ENCODE measurements at regions not wholly inside any gene's neighbourhood (a gene's known extent, or its start where the extent isn't known, plus 50 kb on each side); places are given as distances from the start of the nearest gene placed in this dataset.

DNA sequence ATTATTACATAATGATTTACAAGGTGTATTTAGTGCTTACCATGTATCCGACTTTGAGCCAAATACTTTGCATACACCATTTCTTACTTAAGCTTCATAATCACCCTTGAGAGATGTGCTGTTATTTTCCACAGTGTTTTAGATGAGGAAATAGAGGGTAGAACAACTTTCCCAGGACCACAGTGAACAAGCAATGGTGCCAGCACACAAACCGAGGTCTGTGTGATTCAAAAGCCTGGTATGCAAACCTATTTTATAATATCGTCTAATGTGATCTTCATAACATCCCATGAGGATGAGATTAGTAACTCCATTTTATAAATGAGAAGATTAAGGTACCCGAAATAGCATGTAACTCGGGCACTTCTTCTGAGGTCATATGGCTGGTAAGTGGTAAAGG, 294.7 kb downstream of the NSG2 start:
- TF ChIP-seq ESRRG (CRISPR knock-in tag; IDR thresholded peaks at IDR 0.05) (no peak), ZNF70 (CRISPR knock-in tag; IDR thresholded peaks at IDR 0.05) (no peak), BACH2 (CRISPR knock-in tag; IDR thresholded peaks at IDR 0.05; ENCODE audit: borderline replicate concordance) (no peak), ZNF565 (CRISPR knock-in tag; conservative IDR thresholded peaks at IDR 0.05; ENCODE audit: low read depth) (no peak), ARNTL (CRISPR knock-in tag; IDR thresholded peaks at IDR 0.05; ENCODE audit: borderline replicate concordance, low read depth) (no peak)
- TF ChIP-seq, protein P1, sequence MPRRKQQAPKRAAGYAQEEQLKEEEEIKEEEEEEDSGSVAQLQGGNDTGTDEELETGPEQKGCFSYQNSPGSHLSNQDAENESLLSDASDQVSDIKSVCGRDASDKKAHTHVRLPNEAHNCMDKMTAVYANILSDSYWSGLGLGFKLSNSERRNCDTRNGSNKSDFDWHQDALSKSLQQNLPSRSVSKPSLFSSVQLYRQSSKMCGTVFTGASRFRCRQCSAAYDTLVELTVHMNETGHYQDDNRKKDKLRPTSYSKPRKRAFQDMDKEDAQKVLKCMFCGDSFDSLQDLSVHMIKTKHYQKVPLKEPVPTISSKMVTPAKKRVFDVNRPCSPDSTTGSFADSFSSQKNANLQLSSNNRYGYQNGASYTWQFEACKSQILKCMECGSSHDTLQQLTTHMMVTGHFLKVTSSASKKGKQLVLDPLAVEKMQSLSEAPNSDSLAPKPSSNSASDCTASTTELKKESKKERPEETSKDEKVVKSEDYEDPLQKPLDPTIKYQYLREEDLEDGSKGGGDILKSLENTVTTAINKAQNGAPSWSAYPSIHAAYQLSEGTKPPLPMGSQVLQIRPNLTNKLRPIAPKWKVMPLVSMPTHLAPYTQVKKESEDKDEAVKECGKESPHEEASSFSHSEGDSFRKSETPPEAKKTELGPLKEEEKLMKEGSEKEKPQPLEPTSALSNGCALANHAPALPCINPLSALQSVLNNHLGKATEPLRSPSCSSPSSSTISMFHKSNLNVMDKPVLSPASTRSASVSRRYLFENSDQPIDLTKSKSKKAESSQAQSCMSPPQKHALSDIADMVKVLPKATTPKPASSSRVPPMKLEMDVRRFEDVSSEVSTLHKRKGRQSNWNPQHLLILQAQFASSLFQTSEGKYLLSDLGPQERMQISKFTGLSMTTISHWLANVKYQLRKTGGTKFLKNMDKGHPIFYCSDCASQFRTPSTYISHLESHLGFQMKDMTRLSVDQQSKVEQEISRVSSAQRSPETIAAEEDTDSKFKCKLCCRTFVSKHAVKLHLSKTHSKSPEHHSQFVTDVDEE (CRISPR knock-in tag; IDR thresholded peaks at IDR 0.05): no peak
- TF ChIP-seq, protein P2, sequence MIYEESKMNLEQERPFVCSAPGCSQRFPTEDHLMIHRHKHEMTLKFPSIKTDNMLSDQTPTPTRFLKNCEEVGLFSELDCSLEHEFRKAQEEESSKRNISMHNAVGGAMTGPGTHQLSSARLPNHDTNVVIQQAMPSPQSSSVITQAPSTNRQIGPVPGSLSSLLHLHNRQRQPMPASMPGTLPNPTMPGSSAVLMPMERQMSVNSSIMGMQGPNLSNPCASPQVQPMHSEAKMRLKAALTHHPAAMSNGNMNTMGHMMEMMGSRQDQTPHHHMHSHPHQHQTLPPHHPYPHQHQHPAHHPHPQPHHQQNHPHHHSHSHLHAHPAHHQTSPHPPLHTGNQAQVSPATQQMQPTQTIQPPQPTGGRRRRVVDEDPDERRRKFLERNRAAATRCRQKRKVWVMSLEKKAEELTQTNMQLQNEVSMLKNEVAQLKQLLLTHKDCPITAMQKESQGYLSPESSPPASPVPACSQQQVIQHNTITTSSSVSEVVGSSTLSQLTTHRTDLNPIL (CRISPR knock-in tag; IDR thresholded peaks at IDR 0.05; ENCODE audit: low read depth): no peak

All from SK-N-SH treated with all-trans-retinoic acid at 6 μM for 48 hours (cell line).